ENCODE measurements at regions not wholly inside any gene's neighbourhood (a gene's known extent, or its start where the extent isn't known, plus 50 kb on each side); places are given as distances from the start of the nearest gene placed in this dataset.

DNA sequence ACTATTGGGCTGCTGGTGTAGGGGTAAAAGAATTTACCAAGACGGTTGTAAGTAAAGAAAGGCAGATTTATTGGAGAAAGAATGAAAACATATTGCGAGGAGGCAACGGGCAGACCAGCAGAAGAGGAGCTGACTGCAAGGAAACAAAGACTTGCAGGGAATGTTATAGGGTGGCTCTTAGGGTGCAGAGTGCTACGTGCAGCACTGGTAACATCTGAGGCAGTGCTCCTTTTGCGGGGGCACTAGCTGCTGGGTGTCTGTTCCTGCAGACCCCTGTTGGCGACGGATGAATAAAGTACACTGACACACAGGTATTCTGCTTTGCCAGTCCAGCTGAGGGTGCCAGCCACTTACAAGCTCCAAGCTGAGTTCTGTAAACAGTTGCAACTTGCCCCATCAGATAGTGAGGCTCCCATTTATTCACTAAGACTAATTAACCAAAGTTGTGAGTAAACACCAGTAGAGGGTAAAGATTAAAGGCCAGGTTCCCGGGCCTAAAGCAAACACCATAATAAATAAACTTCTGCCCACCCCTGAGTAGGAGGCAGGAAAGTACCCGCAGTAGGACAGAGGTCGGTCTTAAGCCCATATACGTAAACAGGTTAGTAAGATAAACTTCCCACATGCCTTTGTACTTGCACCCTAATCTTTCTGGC, 140.2 kb upstream of the KCNK1 start:
- H3K36me3 ChIP-seq (ENCODE audit: insufficient read depth, low read length), result no peaks in the 10 kb centered on the region
- ATAC-seq (ENCODE audit: insufficient read depth, low read depth) (no peak), DNase-seq (no peak)
- no peak overlapping the region for H2AFZ ChIP-seq (ENCODE audit: low read depth, low read length)
- H3K4me2 ChIP-seq (ENCODE audit: insufficient read depth, low read length), result no peak overlapping the region
- H3K27me3 ChIP-seq (ENCODE audit: insufficient read depth, low read length, poor library complexity), result no peaks in the 10 kb centered on the region
- H3K9ac ChIP-seq (ENCODE audit: low read depth, low read length), result no peak overlapping the region
- H3K27ac ChIP-seq (ENCODE audit: low read length), result no peak overlapping the region
- TF ChIP-seq, protein P1, sequence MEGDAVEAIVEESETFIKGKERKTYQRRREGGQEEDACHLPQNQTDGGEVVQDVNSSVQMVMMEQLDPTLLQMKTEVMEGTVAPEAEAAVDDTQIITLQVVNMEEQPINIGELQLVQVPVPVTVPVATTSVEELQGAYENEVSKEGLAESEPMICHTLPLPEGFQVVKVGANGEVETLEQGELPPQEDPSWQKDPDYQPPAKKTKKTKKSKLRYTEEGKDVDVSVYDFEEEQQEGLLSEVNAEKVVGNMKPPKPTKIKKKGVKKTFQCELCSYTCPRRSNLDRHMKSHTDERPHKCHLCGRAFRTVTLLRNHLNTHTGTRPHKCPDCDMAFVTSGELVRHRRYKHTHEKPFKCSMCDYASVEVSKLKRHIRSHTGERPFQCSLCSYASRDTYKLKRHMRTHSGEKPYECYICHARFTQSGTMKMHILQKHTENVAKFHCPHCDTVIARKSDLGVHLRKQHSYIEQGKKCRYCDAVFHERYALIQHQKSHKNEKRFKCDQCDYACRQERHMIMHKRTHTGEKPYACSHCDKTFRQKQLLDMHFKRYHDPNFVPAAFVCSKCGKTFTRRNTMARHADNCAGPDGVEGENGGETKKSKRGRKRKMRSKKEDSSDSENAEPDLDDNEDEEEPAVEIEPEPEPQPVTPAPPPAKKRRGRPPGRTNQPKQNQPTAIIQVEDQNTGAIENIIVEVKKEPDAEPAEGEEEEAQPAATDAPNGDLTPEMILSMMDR (IDR thresholded peaks at IDR 0.05; ENCODE audit: borderline replicate concordance, extremely low read depth, low read length, poor library complexity, severe bottlenecking), result no peak
- no peak for TF ChIP-seq EZH2 (IDR thresholded peaks at IDR 0.05; ENCODE audit: borderline replicate concordance, low read depth, low read length, severe bottlenecking)
- no peak overlapping the region for H3K4me3 ChIP-seq (ENCODE audit: low read depth in 1 of 2, low read length in 2 of 2)
- H3K4me1 ChIP-seq (ENCODE audit: insufficient read depth, low read length), result no peaks in the 10 kb centered on the region
- no peaks in the 10 kb centered on the region for H3K79me2 ChIP-seq (ENCODE audit: insufficient read depth, low read length)
- H3K9me3 ChIP-seq (ENCODE audit: insufficient read depth, low read length, severe bottlenecking), result no peaks in the 10 kb centered on the region
- no peaks in the 10 kb centered on the region for H4K20me1 ChIP-seq (ENCODE audit: insufficient read depth, low read length)

DNA sequence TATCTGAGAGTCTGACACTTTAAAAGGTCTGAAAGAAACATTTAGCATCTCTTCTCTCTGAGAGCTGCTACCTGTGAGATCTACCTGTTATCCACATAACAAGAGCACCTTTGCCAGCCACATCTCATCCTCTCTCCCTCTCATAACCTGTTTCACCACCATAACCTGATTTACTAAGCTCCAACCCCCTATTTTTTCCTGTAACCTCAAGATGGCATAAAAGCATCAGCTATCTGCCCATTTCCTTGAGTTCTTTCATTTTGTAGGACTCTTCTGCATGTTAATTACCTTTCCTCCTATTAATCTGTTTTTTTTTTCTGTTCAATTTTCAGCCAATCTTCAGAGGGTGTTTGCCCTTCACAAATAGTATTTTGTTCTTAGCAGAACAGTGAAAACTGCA, 136.5 kb upstream of the KCNK1 start:
- H3K9ac ChIP-seq (ENCODE audit: low read depth, low read length), result no peak overlapping the region
- no peak overlapping the region for H2AFZ ChIP-seq (ENCODE audit: low read depth, low read length)
- no peaks in the 10 kb centered on the region for H3K36me3 ChIP-seq (ENCODE audit: insufficient read depth, low read length)
- DNase-seq (no peak), ATAC-seq (ENCODE audit: insufficient read depth, low read depth) (no peak)
- no peaks in the 10 kb centered on the region for H3K4me1 ChIP-seq (ENCODE audit: insufficient read depth, low read length)
- H3K27ac ChIP-seq (ENCODE audit: low read length), result no peak overlapping the region
- no peak for TF ChIP-seq EZH2 (IDR thresholded peaks at IDR 0.05; ENCODE audit: borderline replicate concordance, low read depth, low read length, severe bottlenecking)
- TF ChIP-seq, protein P1 (IDR thresholded peaks at IDR 0.05; ENCODE audit: borderline replicate concordance, extremely low read depth, low read length, poor library complexity, severe bottlenecking), result no peak
- no peaks in the 10 kb centered on the region for H4K20me1 ChIP-seq (ENCODE audit: insufficient read depth, low read length)
- H3K27me3 ChIP-seq (ENCODE audit: insufficient read depth, low read length, poor library complexity), result peaks cover 3% of the 10 kb centered on the region
- H3K79me2 ChIP-seq (ENCODE audit: insufficient read depth, low read length), result no peaks in the 10 kb centered on the region
- H3K4me3 ChIP-seq (ENCODE audit: low read depth in 1 of 2, low read length in 2 of 2), result no peak overlapping the region
- no peak overlapping the region for H3K4me2 ChIP-seq (ENCODE audit: insufficient read depth, low read length)
- no peaks in the 10 kb centered on the region for H3K9me3 ChIP-seq (ENCODE audit: insufficient read depth, low read length, severe bottlenecking)

DNA sequence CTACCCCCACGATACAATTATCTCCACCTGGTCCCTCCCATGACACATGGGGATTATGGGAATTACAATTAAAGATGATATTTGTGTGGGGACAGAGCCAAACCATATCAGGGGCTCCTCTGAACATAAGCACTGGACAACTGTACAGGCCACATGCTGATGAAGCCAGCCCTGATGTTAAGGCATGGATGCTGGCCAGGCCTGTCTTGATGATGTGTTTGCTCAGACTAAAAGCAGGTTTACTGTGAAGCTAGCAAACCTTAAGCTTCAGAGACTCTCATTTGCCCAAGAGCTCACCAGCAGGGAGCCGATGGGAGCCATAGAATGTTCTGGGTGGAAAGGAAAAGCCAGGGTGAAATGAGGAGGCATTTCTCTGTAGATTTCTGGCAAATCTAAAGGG, 135.3 kb upstream of the KCNK1 start:
- H3K9me3 ChIP-seq (ENCODE audit: insufficient read depth, low read length, severe bottlenecking), result no peaks in the 10 kb centered on the region
- no peak overlapping the region for H3K4me3 ChIP-seq (ENCODE audit: low read depth in 1 of 2, low read length in 2 of 2)
- peaks cover 8% of the 10 kb centered on the region for H3K27me3 ChIP-seq (ENCODE audit: insufficient read depth, low read length, poor library complexity)
- no peak overlapping the region for H3K9ac ChIP-seq (ENCODE audit: low read depth, low read length)
- H4K20me1 ChIP-seq (ENCODE audit: insufficient read depth, low read length), result no peaks in the 10 kb centered on the region
- H3K36me3 ChIP-seq (ENCODE audit: insufficient read depth, low read length), result no peaks in the 10 kb centered on the region
- no peak overlapping the region for H2AFZ ChIP-seq (ENCODE audit: low read depth, low read length)
- TF ChIP-seq EZH2 (IDR thresholded peaks at IDR 0.05; ENCODE audit: borderline replicate concordance, low read depth, low read length, severe bottlenecking), result no peak
- TF ChIP-seq, protein P1 (IDR thresholded peaks at IDR 0.05; ENCODE audit: borderline replicate concordance, extremely low read depth, low read length, poor library complexity, severe bottlenecking), result no peak
- DNase-seq (no peak), ATAC-seq (ENCODE audit: insufficient read depth, low read depth) (no peak)
- H3K79me2 ChIP-seq (ENCODE audit: insufficient read depth, low read length), result no peaks in the 10 kb centered on the region
- no peak overlapping the region for H3K4me2 ChIP-seq (ENCODE audit: insufficient read depth, low read length)
- no peak overlapping the region for H3K27ac ChIP-seq (ENCODE audit: low read length)
- H3K4me1 ChIP-seq (ENCODE audit: insufficient read depth, low read length), result no peaks in the 10 kb centered on the region
